ENCODE measurements at regions not wholly inside any gene's neighbourhood (a gene's known extent, or its start where the extent isn't known, plus 50 kb on each side); places are given as distances from the start of the nearest gene placed in this dataset.
"Not testable (repeated sequence)": the region's sequence is repeated elsewhere in the genome, so short reads cannot be mapped to it uniquely, and the experiment has no call there.

GRCh38 chr3:101138817-101139216 lies 145.6 kb upstream of the ABI3BP start:
- intact Hi-C loops (cut with DNase I), result no loop called here
- ATAC-seq, result no peak
- no peaks in the 10 kb centered on the region for H3K9me3 ChIP-seq

GRCh38 chr3:101134331-101134730 lies 141.1 kb upstream of the ABI3BP start:
- DNase-seq (no peak), ATAC-seq (no peak)
- no peaks in the 10 kb centered on the region for H3K27me3 ChIP-seq (ENCODE audit: low read depth)
- TF ChIP-seq CTCF (IDR thresholded peaks at IDR 0.05), result no peak
- no peak overlapping the region for H3K4me3 ChIP-seq
- H3K9me3 ChIP-seq, result no peaks in the 10 kb centered on the region
- H3K27ac ChIP-seq, result no peak overlapping the region
- no peaks in the 10 kb centered on the region for H3K36me3 ChIP-seq
- H3K4me1 ChIP-seq, result no peaks in the 10 kb centered on the region
- intact Hi-C loops (cut with DNase I), result no loop called here

More at GRCh38 chr3:101138817-101139216, 145.6 kb upstream of the ABI3BP start:
- H3K4me3 ChIP-seq, result no peak overlapping the region
- H3K4me1 ChIP-seq, result no peaks in the 10 kb centered on the region
- DNase-seq, result no peak
- no peak overlapping the region for H3K27ac ChIP-seq
- no peaks in the 10 kb centered on the region for H3K36me3 ChIP-seq
- no peak for TF ChIP-seq CTCF (IDR thresholded peaks at IDR 0.05)
- H3K27me3 ChIP-seq (ENCODE audit: low read depth), result no peaks in the 10 kb centered on the region

- H3K4me3 ChIP-seq, result no peak overlapping the region
- intact Hi-C loops (cut with DNase I), result no loop called here
- no peaks in the 10 kb centered on the region for H3K4me1 ChIP-seq
- H3K9me3 ChIP-seq, result no peaks in the 10 kb centered on the region
- no peaks in the 10 kb centered on the region for H3K36me3 ChIP-seq
- no peak for ATAC-seq
- H3K27ac ChIP-seq, result no peak overlapping the region
- DNase-seq, result no peak
- TF ChIP-seq CTCF (IDR thresholded peaks at IDR 0.05), result no peak
- H3K27me3 ChIP-seq (ENCODE audit: low read depth), result no peaks in the 10 kb centered on the region
These were observed 140.4 kb upstream of the ABI3BP start for GRCh38 chr3:101133652-101134051.

GRCh38 chr3:101133197-101133596 lies 140.0 kb upstream of the ABI3BP start:
- H3K4me3 ChIP-seq; intact Hi-C loops (cut with DNase I); H3K36me3 ChIP-seq; H3K9me3 ChIP-seq; H3K27ac ChIP-seq; DNase-seq; ATAC-seq; H3K4me1 ChIP-seq; H3K27me3 ChIP-seq (ENCODE audit: low read depth): not testable (repeated sequence)

GRCh38 chr3:101131767-101132166 lies 138.5 kb upstream of the ABI3BP start:
- Histone ChIP-seq H3K4me1 (no peaks in the 10 kb centered on the region), H3K36me3 (no peaks in the 10 kb centered on the region), H3K4me3 (no peak overlapping the region), H3K27me3 (ENCODE audit: low read depth) (no peaks in the 10 kb centered on the region), H3K27ac (no peak overlapping the region), H3K9me3 (no peaks in the 10 kb centered on the region)
- no peak for TF ChIP-seq CTCF (IDR thresholded peaks at IDR 0.05)
- intact Hi-C loops (cut with DNase I), result no loop called here
- ATAC-seq, result no peak
- DNase-seq, result no peak

- intact Hi-C loops (cut with DNase I), result no loop called here
- no peak overlapping the region for H3K27ac ChIP-seq
- no peaks in the 10 kb centered on the region for H3K27me3 ChIP-seq (ENCODE audit: low read depth)
- H3K36me3 ChIP-seq, result no peaks in the 10 kb centered on the region
- no peak for TF ChIP-seq CTCF (IDR thresholded peaks at IDR 0.05)
- ATAC-seq, result no peak
- no peak for DNase-seq
- no peaks in the 10 kb centered on the region for H3K9me3 ChIP-seq
- H3K4me3 ChIP-seq, result no peak overlapping the region
- H3K4me1 ChIP-seq, result no peaks in the 10 kb centered on the region
These were observed 135.6 kb upstream of the ABI3BP start for GRCh38 chr3:101128786-101129185.

All from lower lobe of right lung (tissue), 2 donors.